ENCODE measurements at regions not wholly inside any gene's neighbourhood (a gene's known extent, or its start where the extent isn't known, plus 50 kb on each side); places are given as distances from the start of the nearest gene placed in this dataset.
"Not testable (repeated sequence)": the region's sequence is repeated elsewhere in the genome, so short reads cannot be mapped to it uniquely, and the experiment has no call there.

DNA sequence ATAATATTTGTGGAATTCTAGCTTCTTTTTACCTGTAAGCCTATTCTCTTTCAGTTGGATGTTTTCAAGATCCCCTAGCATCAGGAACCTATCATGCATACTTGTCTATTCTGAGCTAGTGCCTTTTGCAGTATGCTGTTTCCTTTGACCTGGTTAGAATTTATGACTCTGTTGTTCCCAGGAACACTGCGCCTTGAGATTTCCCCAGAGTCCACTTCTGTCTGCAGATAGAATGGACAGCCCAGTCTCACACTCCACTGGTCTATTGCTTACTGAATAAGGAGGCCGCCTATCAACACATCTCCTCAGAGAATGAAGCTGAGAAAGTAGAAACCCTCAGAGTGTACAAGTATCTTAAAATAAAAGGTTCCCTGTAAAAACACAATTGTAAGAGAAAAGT is 465.1 kb upstream of the GALNTL6 start:
- DNase-seq (ENCODE audit: low read depth in 2 of 2) = no peak

DNA sequence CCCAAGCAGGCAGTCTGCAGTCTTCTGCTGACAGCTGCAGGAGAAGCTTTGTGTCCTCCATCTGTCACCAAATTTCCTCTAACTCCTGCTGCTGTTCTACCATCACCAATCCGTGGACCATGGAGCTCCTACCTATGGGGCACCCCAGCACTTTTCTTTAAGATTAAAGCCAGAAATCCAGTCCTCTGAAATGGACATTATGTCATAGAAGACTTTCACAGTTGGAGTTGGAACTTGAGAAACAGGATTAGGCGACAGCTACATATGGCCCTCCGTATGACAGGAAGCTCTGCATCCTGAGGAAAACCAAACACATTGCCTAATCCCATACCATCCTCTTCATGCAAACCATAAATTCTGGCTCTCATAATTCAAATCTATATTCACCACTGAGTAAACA is 470.6 kb upstream of the GALNTL6 start:
- DNase-seq (ENCODE audit: low read depth in 2 of 2) = no peak

DNA sequence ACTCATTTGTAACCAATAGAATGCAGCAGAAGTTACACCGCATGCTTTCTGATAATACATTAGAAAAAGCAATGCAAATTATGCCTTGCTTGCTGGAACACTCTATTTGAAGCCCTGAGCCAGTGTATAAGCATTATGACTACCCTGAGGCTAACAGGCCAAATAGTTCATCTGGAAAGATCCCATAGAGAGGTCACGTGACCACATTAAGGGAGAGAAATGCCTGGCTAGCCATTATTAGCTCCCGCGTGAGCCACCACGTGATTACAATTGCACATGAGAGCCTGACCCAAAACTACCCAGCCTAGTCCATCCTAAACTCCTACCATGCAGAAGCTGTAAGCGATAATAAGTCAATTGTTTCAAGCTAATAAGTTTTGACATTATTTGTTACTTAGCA is 472.9 kb upstream of the GALNTL6 start:
- DNase-seq (ENCODE audit: low read depth in 2 of 2) = no peak

DNA sequence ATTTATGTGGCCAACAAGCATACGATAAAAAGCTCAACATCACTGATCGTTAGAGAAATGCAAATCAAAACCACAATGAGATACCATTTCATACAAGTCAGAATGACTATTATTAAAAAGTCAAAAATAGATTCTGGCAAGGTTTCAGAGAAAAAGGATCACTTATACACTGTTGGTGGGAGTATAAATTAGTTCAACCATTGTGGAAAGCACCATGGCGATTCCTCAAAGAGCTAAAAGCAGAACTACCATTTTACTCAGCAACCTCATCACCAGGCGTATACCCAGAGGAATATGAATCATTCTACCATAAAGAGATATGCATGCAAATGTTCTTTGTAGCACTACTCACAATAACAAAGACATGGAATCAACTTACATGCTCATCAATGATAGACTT is 478.7 kb upstream of the GALNTL6 start:
- no peak for DNase-seq (ENCODE audit: low read depth in 2 of 2)

DNA sequence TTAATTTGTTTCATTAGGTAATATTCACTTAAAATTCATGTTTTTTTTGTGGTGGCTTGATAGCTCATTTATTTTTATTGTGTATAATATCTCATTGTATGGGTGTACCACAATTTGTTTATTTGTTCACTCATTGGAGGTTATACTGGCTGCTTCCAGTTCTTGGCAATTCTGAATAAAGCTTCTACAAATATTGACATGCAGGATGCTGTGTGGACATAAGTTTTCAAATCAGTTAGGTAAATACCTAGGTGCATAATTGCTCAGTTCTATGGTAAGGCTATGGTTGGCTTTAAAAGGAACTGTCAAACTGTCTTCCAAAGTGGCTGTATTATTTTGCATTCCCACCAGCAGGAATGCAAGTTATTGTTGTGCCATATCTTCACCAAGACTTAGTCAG is 504.5 kb upstream of the GALNTL6 start:
- DNase-seq (ENCODE audit: low read depth in 2 of 2) = no peak

DNA sequence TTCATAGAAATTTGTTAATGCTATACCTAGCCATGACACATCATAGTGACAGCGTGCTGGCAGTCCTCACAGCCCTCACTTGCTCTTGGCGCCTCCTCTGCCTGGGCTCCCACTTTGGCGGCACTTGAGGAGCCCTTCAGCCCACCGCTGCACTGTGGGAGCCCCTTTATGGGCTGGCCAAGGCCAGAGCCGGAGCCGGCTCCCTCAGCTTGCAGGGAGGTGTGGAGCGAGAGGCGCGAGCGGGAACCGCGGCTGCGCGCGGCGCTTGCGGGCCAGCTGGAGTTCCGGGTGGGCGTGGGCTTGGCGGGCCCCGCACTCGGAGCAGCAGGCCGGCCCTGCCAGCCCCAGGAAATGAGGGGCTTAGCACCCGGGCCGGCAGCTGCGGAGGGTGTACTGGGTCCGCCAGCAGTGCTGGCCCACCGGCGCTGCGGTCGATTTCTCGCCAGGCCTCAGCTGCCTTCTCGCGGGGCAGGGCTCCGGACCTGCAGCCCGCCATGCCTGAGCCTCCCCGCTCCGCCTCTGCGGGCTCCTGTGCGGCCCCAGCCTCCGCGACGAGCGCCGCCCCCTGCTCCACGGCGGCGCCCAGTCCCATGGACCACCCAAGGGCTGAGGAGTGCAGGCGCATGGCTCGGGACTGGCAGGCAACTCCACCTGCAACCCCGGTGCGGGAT is 515.0 kb upstream of the GALNTL6 start:
- DNase-seq (ENCODE audit: low read depth in 2 of 2) = not testable (repeated sequence)

DNA sequence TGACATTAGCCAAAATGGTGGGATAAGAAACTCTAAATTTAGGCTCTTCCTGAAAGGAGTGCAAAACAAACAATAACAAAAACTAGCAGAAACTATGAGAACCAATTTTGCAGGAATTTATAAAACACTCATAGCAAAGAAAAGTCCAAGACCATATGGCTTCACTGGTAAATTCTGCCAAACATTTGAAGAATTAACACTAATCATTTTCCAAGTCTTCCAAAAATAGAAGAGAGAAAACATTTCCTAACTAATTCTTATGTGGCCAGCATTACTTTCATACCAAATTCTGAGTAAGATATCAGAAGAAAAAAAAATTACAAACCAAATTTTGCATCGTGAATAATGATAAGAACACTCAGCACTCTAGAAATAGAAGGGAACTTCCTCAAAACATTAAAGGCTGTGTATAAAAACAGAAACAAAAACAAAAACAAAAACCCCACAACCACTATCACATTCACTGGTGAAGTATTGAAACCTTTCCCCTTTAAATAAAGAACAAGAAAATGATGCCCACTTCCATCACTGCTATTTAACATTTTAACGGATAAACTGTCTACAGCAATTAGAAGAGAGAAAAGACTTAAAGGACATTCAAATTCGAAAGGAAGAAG is 524.3 kb upstream of the GALNTL6 start:
- no peak for DNase-seq (ENCODE audit: low read depth in 2 of 2)

DNA sequence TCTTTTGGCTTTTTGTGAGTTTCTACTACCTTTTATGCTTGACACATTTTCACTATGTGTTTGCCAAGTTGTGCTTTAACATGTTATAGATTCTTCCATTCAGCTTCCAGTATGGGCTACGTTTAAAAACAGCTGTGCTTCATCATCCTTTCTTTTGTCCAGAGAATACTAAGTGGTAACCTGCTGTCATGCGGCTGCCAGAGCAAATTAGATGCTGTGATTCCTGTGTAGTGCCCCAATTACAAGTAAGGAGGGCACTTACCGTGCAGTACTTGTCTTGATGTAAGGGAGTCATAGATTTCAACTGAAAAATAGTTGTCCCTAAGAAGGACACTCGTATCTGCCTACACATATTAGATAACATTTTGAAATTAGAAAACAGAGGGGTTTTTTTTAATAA is 531.8 kb upstream of the GALNTL6 start:
- DNase-seq (ENCODE audit: low read depth in 2 of 2) = no peak

DNA sequence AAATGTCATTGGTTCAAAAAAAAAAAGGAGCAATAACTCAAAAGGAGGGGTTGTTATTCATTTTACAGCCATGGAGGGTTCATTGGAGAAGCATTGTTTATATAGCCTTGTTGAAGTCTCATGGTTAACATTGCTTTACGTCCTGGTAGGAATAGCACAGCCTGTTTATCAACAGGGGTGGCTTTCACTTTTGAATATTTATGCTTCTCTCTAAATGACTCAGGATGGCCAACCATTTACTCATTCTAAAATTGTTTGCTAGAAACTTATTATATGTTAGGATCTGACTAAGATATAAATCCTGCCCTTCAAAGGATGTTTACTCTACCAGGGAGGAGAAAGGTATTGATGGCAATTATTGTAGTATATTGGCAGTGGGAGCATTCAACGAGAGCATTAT is 534.1 kb upstream of the GALNTL6 start:
- no peak for DNase-seq (ENCODE audit: low read depth in 2 of 2)

DNA sequence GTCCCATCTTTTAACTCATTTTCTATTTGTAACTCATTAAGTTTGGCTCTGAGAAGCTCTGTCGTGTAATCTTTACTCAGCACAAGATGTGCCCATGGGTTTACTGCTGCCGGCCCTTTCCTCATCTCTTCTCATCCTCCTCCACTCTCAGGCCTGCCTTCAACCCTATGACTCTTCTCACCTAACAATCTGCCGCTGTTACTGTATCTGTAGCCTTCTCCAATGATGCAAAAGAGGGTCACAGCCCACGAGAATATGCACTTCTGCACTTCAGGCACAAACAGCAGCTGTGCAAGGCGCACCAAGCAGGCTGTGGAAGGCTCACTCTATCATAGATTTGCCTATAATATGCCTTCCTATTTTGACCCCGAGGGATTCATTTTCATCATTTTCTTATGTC is 546.5 kb upstream of the GALNTL6 start:
- DNase-seq (ENCODE audit: low read depth in 2 of 2) = no peak

DNA sequence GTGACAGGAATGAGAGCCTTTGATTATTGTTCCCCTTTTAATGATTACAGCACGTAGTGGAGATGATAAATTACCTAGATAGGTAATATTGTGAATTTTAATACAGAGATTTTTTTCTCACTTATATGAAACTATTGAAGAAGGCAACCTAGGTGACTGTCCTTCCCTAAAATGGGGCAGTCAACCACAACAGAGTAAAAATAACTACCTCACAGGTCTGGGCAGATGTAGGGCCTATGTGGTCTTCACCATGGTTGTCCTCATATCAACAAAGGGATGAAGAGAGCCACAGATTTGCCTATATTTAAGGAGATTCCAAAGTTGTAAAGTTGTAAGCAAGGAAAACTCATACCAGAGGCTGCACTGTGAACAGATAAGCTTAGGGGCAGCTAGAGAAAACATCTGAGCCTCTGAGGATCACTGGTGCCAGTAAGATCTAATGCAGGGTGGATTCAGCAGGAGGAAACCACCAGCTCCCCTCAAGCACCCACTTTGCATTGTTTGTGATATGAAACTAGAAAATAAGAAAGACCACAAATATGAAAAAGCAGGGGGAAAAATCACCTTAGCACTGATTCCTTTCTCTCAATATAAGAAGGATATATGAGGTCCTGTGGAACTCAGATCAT is 547.9 kb upstream of the GALNTL6 start:
- no peak for DNase-seq (ENCODE audit: low read depth in 2 of 2)

DNA sequence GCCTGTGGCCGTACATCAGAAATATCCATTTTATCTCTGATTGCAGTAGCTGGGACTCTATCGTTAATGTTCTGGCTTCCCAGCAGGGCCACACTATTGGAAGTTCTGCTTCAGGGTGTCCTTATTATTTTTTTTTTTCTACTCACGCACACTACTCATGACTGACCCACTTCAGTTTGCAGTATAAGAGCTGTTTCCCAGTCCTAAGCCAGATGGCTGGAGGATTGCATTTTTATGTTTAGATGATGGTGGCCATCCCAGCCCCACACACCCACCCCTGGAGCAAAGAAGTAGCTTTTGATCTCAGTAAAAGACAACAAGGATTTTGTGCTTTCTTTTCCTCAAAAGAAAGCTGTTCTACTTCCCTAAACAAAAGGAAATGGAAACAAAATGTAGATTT is 557.0 kb upstream of the GALNTL6 start:
- no peak for DNase-seq (ENCODE audit: low read depth in 2 of 2)

DNA sequence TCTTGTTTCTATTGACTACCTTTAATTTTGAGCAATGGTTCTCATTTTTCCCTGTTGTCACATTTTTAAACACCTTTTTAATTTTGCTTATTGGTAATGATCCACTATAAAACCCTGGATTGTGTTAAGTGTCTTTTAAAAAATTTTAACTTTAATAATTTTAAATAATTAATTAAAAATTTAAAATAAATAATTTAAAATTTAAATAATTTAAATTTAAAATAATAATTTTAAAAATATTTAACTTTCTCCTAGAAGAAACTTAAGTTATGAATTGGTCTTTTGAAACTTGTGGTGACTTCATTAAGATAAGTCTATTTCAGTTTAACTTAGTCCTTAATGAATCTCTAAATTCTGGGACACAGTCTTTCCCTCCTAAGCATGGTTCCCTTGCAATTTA is 566.3 kb upstream of the GALNTL6 start:
- DNase-seq (ENCODE audit: low read depth in 2 of 2) = no peak

DNA sequence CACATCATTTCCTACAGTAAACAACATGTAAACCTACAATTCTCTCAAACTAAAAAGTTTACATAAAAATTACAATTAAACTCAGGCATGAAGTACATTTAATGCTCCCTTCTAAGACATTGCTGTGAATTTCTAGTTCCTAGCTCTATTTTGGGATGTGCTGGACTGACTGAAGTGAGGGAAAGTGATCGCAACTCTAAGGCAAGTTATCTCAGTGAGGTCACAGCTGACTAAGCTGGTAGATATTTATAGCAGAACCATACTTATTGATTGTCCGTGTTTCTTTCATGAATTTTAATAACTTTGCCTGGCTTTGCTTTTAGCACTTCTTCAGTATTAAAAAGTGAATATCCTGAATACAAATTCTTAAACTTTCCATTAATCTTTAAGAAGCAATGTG is 570.4 kb upstream of the GALNTL6 start:
- no peak for DNase-seq (ENCODE audit: low read depth in 2 of 2)

DNA sequence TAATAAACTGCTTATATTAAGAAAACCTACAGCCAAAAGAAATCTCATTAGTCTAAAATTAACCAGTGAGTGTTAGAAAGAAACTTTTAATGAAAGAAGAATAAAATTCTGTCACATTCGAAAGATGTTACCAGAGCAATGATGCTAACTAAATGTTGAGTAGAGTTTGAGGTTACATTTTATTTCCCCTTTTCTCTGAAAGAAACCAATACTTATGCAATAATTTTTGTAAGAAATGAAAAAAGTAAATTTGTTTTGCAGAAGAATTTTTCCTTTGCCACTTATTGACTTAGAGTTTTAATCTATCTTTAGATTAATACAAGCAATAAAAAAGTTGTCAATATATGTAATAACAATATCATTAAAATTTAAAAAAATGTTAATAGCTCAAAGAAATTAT is 574.0 kb upstream of the GALNTL6 start:
- no peak for DNase-seq (ENCODE audit: low read depth in 2 of 2)

DNA sequence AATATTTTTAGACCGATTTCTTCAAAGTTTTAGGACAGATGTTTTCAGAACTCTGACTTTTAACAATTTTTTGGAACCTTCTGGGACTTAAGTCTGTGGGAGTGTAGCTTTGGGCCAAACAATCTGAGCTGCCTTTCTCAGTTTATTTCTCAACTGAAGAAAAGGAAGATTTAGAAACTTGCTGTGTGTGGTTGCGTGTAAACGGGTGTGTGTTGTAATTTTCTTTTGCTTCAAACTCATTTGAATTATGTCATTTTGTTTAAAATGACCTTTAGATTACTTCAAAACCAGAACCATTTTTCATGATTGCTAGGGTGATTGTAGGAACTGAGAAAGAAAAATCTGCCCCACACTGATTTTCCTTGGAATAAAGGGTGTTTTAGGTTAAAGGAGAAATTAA is 577.7 kb upstream of the GALNTL6 start:
- DNase-seq (ENCODE audit: low read depth in 2 of 2) = no peak

DNA sequence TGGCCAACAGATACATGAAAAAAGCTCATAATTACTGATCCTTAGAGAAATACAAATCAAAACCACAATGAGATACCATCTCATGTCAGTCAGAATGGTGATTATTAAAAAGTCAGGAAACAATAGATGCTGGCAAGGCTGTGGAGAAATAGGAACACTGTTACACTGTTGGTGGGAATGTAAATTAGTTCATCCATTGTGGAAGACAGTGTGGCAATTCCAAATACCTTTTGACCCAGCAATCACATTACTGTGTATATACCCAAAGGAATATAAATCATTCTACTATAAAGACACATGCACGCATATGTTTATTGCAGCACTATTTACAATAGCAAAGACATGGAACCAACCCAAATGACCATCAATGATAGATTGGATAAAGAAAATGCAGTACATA is 583.9 kb upstream of the GALNTL6 start:
- not testable (repeated sequence) for DNase-seq (ENCODE audit: low read depth in 2 of 2)

DNA sequence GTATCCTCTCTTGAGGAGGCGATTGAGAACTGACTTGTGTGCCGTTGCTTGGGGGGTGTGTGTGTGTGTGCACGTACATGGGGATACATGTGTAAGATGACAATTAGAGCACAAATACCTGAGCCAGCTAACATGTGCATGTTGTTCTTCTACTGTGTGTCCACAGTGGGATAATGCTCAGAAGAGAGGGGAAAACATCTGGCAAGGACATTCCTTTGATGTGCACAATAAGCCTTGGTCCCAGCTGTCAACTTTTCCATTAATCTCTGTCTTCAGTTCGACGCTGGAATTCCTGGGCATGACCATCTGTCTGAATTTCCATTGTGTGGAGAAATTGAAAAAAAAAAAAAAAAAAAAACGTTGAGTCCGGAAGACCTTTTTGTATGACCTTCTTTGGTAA is 592.0 kb upstream of the GALNTL6 start:
- DNase-seq (ENCODE audit: low read depth in 2 of 2) = no peak

DNA sequence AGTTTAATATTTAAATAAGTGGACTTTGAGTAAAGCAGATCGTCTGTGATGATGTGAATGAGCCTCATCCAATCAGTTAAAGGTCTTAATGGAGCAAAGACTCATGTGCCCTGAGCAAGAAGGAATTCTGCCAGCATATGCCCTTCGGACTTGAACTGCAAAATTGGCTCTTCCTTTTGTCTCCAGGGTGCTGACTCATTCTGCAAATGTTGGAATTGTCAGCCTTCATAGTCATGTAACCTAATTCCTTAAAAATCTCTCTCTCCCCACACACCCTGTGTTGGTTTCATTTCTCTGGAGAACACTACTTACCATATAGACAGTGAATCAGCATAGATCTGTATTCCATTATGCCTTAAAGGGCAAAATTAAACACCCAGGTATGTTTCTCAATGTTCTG is 609.8 kb upstream of the GALNTL6 start:
- no peak for DNase-seq (ENCODE audit: low read depth in 2 of 2)

DNA sequence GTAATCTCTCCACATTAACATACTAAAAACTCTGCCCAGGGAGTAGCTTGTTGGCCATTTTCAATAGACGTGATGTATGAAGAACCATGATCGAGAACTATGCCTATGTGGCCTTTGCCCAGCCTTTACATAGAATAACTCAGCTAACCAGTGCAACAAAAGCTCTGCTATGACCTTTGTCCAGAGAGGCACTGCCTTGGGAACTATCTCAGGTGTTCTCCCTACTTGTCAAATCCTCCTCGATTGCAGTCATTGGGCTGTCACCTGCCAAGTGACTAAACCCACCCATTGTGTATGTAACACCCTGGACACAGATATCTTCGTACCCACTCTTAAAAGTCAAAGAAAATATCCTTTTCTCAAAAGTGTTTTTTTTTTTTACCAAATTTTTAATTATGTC is 610.3 kb upstream of the GALNTL6 start:
- DNase-seq (ENCODE audit: low read depth in 2 of 2) = no peak

DNA sequence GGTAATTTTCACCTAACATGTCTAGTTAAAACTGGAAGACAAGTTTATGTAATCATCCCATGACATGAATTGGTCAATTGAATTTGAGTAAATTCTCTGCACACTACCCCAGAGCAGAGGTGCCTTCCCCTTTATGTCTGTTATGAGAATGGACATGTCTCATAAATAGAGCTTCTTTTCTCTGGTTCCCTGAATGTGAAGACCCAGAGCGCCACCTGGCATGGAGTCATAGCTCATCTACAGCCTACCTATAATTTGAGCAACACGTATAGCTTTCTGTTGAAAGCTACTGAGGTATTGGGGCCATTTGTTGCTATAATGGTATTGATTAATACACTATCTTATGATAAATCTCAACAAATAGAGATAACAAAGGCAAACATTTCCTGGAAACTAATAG is 626.5 kb upstream of the GALNTL6 start:
- no peak for DNase-seq (ENCODE audit: low read depth in 2 of 2)

DNA sequence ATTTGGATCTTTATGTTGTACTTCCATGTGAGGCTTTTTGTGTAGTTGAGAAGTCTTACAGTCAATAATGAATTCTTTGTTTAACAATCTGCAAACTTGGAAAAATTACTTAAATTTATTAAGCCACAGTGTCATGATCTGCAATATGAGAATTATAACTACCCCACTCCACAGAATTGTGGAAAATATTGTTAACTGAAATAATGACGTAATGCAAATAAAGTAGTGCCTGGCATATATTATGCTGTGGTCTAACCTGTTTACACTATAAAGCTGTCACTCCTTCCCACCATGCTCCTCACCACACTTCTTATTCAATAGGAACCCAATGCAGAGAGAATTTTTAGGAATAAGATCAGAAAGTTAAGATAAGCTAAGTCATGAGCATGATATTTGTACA is 632.1 kb upstream of the GALNTL6 start:
- no peak for DNase-seq (ENCODE audit: low read depth in 2 of 2)

DNA sequence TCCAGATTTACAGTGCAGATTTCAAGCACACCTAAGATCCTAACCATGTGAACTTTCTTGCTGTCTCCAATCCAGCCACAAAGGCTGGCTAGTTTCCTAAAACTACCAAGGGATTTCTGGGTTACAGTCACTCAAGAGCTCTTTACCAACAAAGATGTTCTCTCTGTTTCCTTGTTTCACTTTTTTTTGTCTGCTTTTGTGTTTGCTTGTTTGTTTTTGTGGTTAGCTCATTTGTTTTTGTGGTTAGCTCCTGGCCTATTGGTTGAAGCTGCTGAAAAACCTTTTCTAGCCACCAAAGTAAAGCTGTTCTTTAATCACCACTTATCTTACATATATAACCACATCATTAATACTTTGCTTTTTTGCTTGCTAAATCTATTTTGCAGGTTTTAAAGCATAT is 642.5 kb upstream of the GALNTL6 start:
- no peak for DNase-seq (ENCODE audit: low read depth in 2 of 2)

DNA sequence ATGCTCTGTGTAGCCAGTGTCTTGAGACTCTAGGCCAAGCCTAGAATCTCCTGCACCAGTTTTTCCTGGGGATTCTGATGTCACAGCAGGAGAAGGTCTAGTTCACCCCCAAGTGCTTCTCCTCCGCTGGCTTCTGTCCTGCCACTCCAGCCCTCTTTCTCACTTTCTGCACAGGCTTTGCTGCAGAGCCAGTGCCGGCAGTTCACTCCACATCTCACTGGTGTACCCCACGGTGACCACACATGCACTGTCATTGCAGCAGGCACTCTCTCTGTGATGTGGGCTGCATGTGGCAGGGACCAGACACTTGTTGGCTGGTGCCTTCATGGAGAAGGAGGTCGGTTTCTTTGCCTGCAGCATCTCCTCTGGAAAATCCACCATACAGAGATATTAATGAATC is 643.8 kb upstream of the GALNTL6 start:
- no peak for DNase-seq (ENCODE audit: low read depth in 2 of 2)

Measured in activated CD4-positive, alpha-beta T cell treated with anti-CD3 and anti-CD28 coated beads for 24 hours (primary cell).